ENCODE measurements at regions not wholly inside any gene's neighbourhood (a gene's known extent, or its start where the extent isn't known, plus 50 kb on each side); places are given as distances from the start of the nearest gene placed in this dataset.

DNA sequence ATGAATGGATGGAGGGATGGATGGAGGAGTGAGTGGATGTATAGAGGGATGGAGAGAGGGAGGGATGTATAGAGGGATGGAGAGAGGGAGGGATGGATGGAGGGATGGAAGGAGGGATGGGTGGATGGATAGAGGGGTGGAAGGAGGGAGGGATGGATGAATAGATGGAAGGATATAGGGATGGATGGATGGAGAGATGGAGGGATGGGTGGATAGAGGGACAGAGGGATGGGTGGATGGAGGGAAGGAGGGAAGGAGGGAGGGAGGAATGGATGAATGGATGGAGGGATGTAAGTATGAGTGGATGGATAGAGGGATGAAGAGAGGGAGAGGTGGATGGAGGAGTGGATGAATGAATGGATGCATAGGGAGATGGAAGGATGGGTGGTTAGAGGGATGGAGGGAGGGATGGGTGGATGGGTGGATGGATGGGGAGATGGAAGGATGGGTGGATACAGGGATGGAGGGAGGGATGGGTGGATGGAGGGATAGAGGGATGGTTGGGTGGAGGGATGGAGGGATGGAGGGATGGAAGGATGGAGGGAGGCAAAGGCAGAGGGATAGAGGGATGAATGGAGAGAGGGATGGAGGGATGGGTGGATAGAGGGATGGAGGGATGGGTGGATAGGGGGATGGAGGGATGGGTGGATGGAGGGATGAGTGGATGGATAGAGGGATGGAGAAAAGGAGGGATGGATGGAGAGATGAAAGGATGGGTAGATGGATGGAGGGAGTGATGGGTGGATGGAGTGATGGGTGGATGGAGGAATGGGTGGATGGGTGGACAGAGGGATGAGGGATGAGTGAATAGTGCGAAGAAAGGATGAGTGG, 313.8 kb downstream of the UACA start:
- DNase-seq (ENCODE audit: low read depth, low spot score): no peak
- TF ChIP-seq, protein P1, sequence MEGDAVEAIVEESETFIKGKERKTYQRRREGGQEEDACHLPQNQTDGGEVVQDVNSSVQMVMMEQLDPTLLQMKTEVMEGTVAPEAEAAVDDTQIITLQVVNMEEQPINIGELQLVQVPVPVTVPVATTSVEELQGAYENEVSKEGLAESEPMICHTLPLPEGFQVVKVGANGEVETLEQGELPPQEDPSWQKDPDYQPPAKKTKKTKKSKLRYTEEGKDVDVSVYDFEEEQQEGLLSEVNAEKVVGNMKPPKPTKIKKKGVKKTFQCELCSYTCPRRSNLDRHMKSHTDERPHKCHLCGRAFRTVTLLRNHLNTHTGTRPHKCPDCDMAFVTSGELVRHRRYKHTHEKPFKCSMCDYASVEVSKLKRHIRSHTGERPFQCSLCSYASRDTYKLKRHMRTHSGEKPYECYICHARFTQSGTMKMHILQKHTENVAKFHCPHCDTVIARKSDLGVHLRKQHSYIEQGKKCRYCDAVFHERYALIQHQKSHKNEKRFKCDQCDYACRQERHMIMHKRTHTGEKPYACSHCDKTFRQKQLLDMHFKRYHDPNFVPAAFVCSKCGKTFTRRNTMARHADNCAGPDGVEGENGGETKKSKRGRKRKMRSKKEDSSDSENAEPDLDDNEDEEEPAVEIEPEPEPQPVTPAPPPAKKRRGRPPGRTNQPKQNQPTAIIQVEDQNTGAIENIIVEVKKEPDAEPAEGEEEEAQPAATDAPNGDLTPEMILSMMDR (IDR thresholded peaks at IDR 0.05; ENCODE audit: low read depth, low read length): no peak
- H3K27me3 ChIP-seq (ENCODE audit: control insufficient read depth, insufficient read depth, low read length): peaks cover 50% of the 10 kb centered on the region
- no peaks in the 10 kb centered on the region; the same call in 1 of the 2 replicates for H3K9me3 ChIP-seq (ENCODE audit: control insufficient read depth, insufficient read depth, low read length)
- ChIA-PET POLR2A (no interaction called here), CTCF (no interaction called here)
- H3K27ac ChIP-seq (ENCODE audit: low read depth, low read length): no peak overlapping the region
- H3K4me3 ChIP-seq (ENCODE audit: low read depth, low read length): no peak overlapping the region

DNA sequence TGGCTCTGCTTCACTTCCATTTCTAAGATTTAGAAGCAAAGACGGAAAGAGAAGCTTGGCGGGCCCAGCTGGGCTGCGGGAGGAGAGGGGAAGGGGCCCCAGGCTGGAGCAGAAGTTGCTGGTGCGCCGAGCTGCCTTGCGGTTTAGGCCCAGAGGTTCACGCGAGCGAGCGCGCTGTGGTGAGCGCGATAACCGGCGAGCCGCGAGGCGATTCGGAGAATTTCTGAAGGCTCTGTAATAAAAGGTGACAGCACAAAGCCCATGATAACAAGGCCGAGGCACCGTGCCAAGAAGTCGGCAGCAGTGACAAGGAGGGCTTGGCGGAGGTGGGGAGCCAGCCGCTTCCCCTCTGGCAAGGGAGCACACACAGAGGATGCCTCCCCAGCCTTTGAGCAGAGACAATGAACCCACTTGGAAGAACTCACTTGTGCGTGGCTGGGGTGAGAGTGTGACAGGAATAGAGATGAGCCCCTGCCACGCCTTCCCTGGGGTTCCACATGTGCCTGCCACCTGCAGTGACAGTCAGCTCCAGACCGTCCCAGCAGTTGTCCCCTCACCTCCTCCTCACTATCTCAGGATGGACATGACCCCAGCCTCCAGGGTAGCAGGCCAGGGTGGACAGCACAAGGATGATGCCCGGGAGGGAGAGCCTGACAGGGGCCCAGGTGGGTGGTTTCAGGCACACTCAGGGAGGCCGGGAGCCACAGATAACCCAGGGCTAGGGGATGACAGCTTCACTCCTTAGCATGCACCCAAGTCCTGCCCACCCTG, 315.2 kb downstream of the UACA start:
- ChIA-PET POLR2A (interaction anchor here (0.6 kb wide), 1 partner anchor 1781 kb away, joined by 4 read pairs; no protein-coding TSS in a partner anchor), CTCF (interaction anchor here (0.6 kb wide), 1 partner anchor 465 kb away, joined by 3 read pairs; no protein-coding TSS in a partner anchor)
- no peaks in the 10 kb centered on the region; the same call in 1 of the 2 replicates for H3K9me3 ChIP-seq (ENCODE audit: control insufficient read depth, insufficient read depth, low read length)
- DNase-seq (ENCODE audit: low read depth, low spot score): no peak
- peaks cover 63% of the 10 kb centered on the region for H3K27me3 ChIP-seq (ENCODE audit: control insufficient read depth, insufficient read depth, low read length)
- H3K27ac ChIP-seq (ENCODE audit: low read depth, low read length): no peak overlapping the region
- no peak overlapping the region for H3K4me3 ChIP-seq (ENCODE audit: low read depth, low read length)
- TF ChIP-seq, protein P1 (IDR thresholded peaks at IDR 0.05; ENCODE audit: low read depth, low read length): no peak

DNA sequence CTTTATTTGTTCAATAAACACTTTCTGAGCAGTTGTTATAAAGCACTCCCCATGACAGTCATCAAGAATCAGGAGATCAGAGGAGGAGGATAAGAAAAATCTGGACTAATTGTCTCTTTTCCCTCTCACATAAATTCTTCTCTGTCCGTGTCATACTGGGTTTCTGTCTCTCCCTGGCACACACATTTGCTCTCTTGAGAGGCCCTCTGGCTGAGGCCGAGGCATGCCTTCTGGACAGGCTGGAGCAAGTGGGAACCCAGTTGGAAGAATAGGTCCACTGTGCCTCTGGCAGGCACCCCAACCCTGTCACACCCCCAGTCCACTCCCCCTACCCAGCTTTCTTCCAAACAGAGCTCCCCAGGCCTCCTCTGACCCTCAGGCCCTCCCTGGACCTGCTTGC, 315.8 kb downstream of the UACA start:
- no peak for DNase-seq (ENCODE audit: low read depth, low spot score)
- H3K27ac ChIP-seq (ENCODE audit: low read depth, low read length): no peak overlapping the region
- CTCF ChIA-PET: no interaction called here
- peaks cover 69% of the 10 kb centered on the region for H3K27me3 ChIP-seq (ENCODE audit: control insufficient read depth, insufficient read depth, low read length)
- TF ChIP-seq, protein P1 (IDR thresholded peaks at IDR 0.05; ENCODE audit: low read depth, low read length): no peak
- POLR2A ChIA-PET: no interaction called here
- H3K9me3 ChIP-seq (ENCODE audit: control insufficient read depth, insufficient read depth, low read length): no peaks in the 10 kb centered on the region; the same call in 1 of the 2 replicates
- H3K4me3 ChIP-seq (ENCODE audit: low read depth, low read length): no peak overlapping the region

DNA sequence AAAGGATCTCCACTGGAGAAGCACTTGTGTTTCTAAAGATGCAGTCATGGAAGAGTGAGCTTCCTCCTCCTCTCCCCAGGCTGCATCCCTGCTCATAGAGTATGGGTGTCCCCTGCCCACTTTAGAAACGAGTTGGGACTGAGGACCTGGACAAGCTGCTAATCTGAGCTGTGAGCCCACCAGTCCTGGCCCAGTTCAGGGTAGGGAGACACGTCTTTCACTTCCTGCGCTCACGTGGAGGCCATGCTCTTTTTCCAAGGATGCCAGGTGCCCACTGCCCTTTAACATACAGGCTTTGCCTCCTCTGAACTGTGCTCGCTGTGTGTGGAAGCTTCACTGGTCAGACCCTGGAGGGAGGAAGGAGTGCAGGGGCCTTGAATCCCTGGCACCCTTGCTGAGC, 316.3 kb downstream of the UACA start:
- H3K27me3 ChIP-seq (ENCODE audit: control insufficient read depth, insufficient read depth, low read length): peaks cover 72% of the 10 kb centered on the region
- ChIA-PET POLR2A (no interaction called here), CTCF (no interaction called here)
- H3K9me3 ChIP-seq (ENCODE audit: control insufficient read depth, insufficient read depth, low read length): no peaks in the 10 kb centered on the region; the same call in 1 of the 2 replicates
- H3K27ac ChIP-seq (ENCODE audit: low read depth, low read length): no peak overlapping the region
- no peak for DNase-seq (ENCODE audit: low read depth, low spot score)
- TF ChIP-seq, protein P1 (IDR thresholded peaks at IDR 0.05; ENCODE audit: low read depth, low read length): no peak
- H3K4me3 ChIP-seq (ENCODE audit: low read depth, low read length): no peak overlapping the region

Data from AG04450 (cell line).